ENCODE measurements at regions not wholly inside any gene's neighbourhood (a gene's known extent, or its start where the extent isn't known, plus 50 kb on each side); places are given as distances from the start of the nearest gene placed in this dataset.

GRCh38 chr2:48249631-48250473, 64.6 kb upstream of the FOXN2 start:
- no peak for TF ChIP-seq POLR2AphosphoS5 (IDR thresholded peaks at IDR 0.05)
- TF ChIP-seq CTCF (IDR thresholded peaks at IDR 0.05) = no peak
- no peak for TF ChIP-seq POLR2A (IDR thresholded peaks at IDR 0.05)
- TF ChIP-seq EP300 (IDR thresholded peaks at IDR 0.05) = no peak

Measured in sigmoid colon (tissue), 4 donors.